Neural cell (in vitro differentiated cells): ENCODE measurements at regions not wholly inside any gene's neighbourhood (a gene's known extent, or its start where the extent isn't known, plus 50 kb on each side); places are given as distances from the start of the nearest gene placed in this dataset.

Source experiments
- H2AFZ ChIP-seq: fragments of 200-600, 300-800 bp; sonication (generic), shearing (Covaris generic); 2 replicates; pipeline ENCODE4 v1.6.0; 2014; ENCODE audit warnings: low read depth, mild to moderate bottlenecking, antibody characterized with exemption, low read length, moderate library complexity
- H3F3A ChIP-seq: fragments of 200-600 bp; shearing (Covaris generic); 2 replicates; pipeline ENCODE4 v1.6.1; 2016; ENCODE audit warnings: mild to moderate bottlenecking, moderate library complexity, mixed read lengths, antibody characterized with exemption, low read length; ENCODE audit not compliant: insufficient read depth, poor library complexity, severe bottlenecking
- H3K27ac ChIP-seq: fragments of 200-600, 300-800 bp; sonication (generic), shearing (Covaris generic); 2 replicates; pipeline ENCODE4 v1.5.1; 2014; ENCODE audit warnings: mild to moderate bottlenecking, low read length, moderate library complexity
- H3K27me3 ChIP-seq: fragments of 300-800, 200-600 bp; sonication (generic), shearing (Covaris generic); 2 replicates; pipeline ENCODE4 v1.6.0; 2014; ENCODE audit warnings: mild to moderate bottlenecking, low read depth, low read length, moderate library complexity; ENCODE audit not compliant: insufficient read depth
- H3K36me3 ChIP-seq: fragments of 300-800, 200-600 bp; sonication (generic), shearing (Covaris generic); 2 replicates; pipeline ENCODE4 v1.5.1; 2014; ENCODE audit warnings: mild to moderate bottlenecking, antibody characterized with exemption, low read length, moderate library complexity; ENCODE audit not compliant: insufficient read depth
- H3K4me2 ChIP-seq: fragments of 300-800, 200-600 bp; sonication (generic), shearing (Covaris generic); 2 replicates; pipeline ENCODE4 v1.6.0; 2014; ENCODE audit warnings: mild to moderate bottlenecking, low read length
- H3K4me3 ChIP-seq: fragments of 300-800, 200-600 bp; sonication (generic), shearing (Covaris generic); 2 replicates; pipeline ENCODE4 v1.5.1; 2014; ENCODE audit warnings: mild to moderate bottlenecking, low read length, moderate library complexity
- H3K79me2 ChIP-seq: fragments of 200-600 bp; shearing (Covaris generic); replicated peaks from 2 replicates; pipeline ENCODE4 v1.6.0; 2014; ENCODE audit warnings: mild to moderate bottlenecking, low read length, moderate library complexity; ENCODE audit not compliant: insufficient read depth
- H3K9ac ChIP-seq: fragments of 300-800, 200-600 bp; sonication (generic), shearing (Covaris generic); 2 replicates; pipeline ENCODE4 v1.6.1; 2016; ENCODE audit warnings: mild to moderate bottlenecking, low read length, mixed read lengths
- H3K9me2 ChIP-seq: fragments of 200-600 bp; shearing (Covaris generic); 2 replicates; pipeline ENCODE4 v1.6.1; 2016; ENCODE audit warnings: mild to moderate bottlenecking, low read length, mixed read lengths; ENCODE audit not compliant: insufficient read depth
- H3K9me3 ChIP-seq: fragments of 200-600, 300-800 bp; sonication (generic), shearing (Covaris generic); 2 replicates; pipeline ENCODE4 v1.6.1; 2016; ENCODE audit warnings: mild to moderate bottlenecking, mixed run types, low read length, moderate library complexity, mixed read lengths
- H4K20me1 ChIP-seq: fragments of 200-600 bp; shearing (Covaris generic); 2 replicates; pipeline ENCODE4 v1.6.1; 2016; ENCODE audit warnings: mild to moderate bottlenecking, mixed run types; ENCODE audit not compliant: insufficient read depth
- CTCF ChIP-seq: fragments of 450-650 bp; IDR thresholded peaks from 2 replicates; pipeline ENCODE4 v1.5.1; 2014; ENCODE audit warnings: antibody characterized with exemption, mild to moderate bottlenecking, moderate library complexity; ENCODE audit not compliant: poor library complexity, severe bottlenecking
- EP300 ChIP-seq: fragments of 450-650 bp; conservative IDR thresholded peaks from 2 replicates; pipeline ENCODE4 v1.6.1; 2014; ENCODE audit warnings: antibody characterized with exemption, mild to moderate bottlenecking, moderate library complexity; ENCODE audit not compliant: poor library complexity, severe bottlenecking
- EZH2 ChIP-seq: fragments of 200-600, 300-800 bp; shearing (Covaris generic), sonication (generic); IDR thresholded peaks from 2 replicates; pipeline ENCODE4 v1.6.1; 2014; ENCODE audit warnings: antibody characterized with exemption, low read length, borderline replicate concordance, mild to moderate bottlenecking; ENCODE audit not compliant: insufficient read depth, poor library complexity, severe bottlenecking
- MXI1 ChIP-seq: fragments of 450-650 bp; conservative IDR thresholded peaks from 2 replicates; pipeline ENCODE4 v1.6.1; 2014; ENCODE audit warnings: antibody characterized with exemption, mild to moderate bottlenecking; ENCODE audit not compliant: poor library complexity, severe bottlenecking
- POLR2AphosphoS5 ChIP-seq: IDR thresholded peaks from 2 replicates; pipeline ENCODE4 v1.6.1; 2012
- RAD21 ChIP-seq: fragments of 450-650 bp; conservative IDR thresholded peaks from 2 replicates; pipeline ENCODE4 v1.6.1; 2014; ENCODE audit warnings: antibody characterized with exemption, mild to moderate bottlenecking, moderate library complexity
- REST ChIP-seq: IDR thresholded peaks from 2 replicates; pipeline ENCODE4 v1.6.1; 2012; ENCODE audit warnings: borderline replicate concordance
- SMC3 ChIP-seq: fragments of 450-650 bp; conservative IDR thresholded peaks from 2 replicates; pipeline ENCODE4 v1.6.1; 2014; ENCODE audit warnings: antibody characterized with exemption, mild to moderate bottlenecking, moderate library complexity; ENCODE audit not compliant: poor library complexity
- TAF1 ChIP-seq: IDR thresholded peaks from 2 replicates; pipeline ENCODE4 v1.6.1; 2012; ENCODE audit warnings: low read depth

GRCh38 chr5:114581136-114581535 is 219.3 kb downstream of the KCNN2 start:
- H3K79me2 ChIP-seq = no peaks in the 10 kb centered on the region
- no peaks in the 10 kb centered on the region for H3K36me3 ChIP-seq
- no peak overlapping the region for H3K9ac ChIP-seq
- no peaks in the 10 kb centered on the region for H4K20me1 ChIP-seq
- H3K9me2 ChIP-seq = no peaks in the 10 kb centered on the region
- H3F3A ChIP-seq = no peaks in the 10 kb centered on the region
- no peak for TF ChIP-seq EP300
- no peak for TF ChIP-seq MXI1
- no peak for TF ChIP-seq TAF1
- no peak for TF ChIP-seq CTCF
- peaks cover 6% of the 10 kb centered on the region for H3K9me3 ChIP-seq
- H2AFZ ChIP-seq = no peak overlapping the region
- no peak overlapping the region for H3K4me3 ChIP-seq
- H3K4me2 ChIP-seq = no peak overlapping the region
- no peaks in the 10 kb centered on the region for H3K27me3 ChIP-seq
- no peak overlapping the region for H3K27ac ChIP-seq

- Histone ChIP-seq H3K9me3 (no peaks in the 10 kb centered on the region), H3K27ac (no peak overlapping the region), H2AFZ (no peak overlapping the region), H3K4me2 (no peak overlapping the region), H3K9ac (no peak overlapping the region), H3K4me3 (no peak overlapping the region), H3K27me3 (no peaks in the 10 kb centered on the region), H3K79me2 (no peaks in the 10 kb centered on the region), H3K9me2 (no peaks in the 10 kb centered on the region), H3K36me3 (no peaks in the 10 kb centered on the region), H3F3A (no peaks in the 10 kb centered on the region), H4K20me1 (no peaks in the 10 kb centered on the region)
- TF ChIP-seq CTCF = no peak
- no peak for TF ChIP-seq POLR2AphosphoS5
- TF ChIP-seq EP300 = no peak
- no peak for TF ChIP-seq EZH2
- TF ChIP-seq SMC3 = no peak
- TF ChIP-seq TAF1 = no peak
- TF ChIP-seq MXI1 = no peak
Measured at GRCh38 chr5:114565871-114566270, 204.0 kb downstream of the KCNN2 start.

- H3K79me2 ChIP-seq = no peaks in the 10 kb centered on the region
- no peaks in the 10 kb centered on the region for H3K9me2 ChIP-seq
- H3K4me2 ChIP-seq = no peak overlapping the region
- no peaks in the 10 kb centered on the region for H3F3A ChIP-seq
- H4K20me1 ChIP-seq = no peaks in the 10 kb centered on the region
- no peaks in the 10 kb centered on the region for H3K27me3 ChIP-seq
- no peak overlapping the region for H2AFZ ChIP-seq
- no peaks in the 10 kb centered on the region for H3K9me3 ChIP-seq
- H3K4me3 ChIP-seq = no peak overlapping the region
- no peak overlapping the region for H3K9ac ChIP-seq
- TF ChIP-seq POLR2AphosphoS5 (no peak), CTCF (no peak), SMC3 (no peak), REST (no peak), EP300 (no peak), TAF1 (no peak), RAD21 (no peak), MXI1 (no peak), EZH2 (no peak)
- H3K27ac ChIP-seq = no peak overlapping the region
- no peaks in the 10 kb centered on the region for H3K36me3 ChIP-seq
Measured at GRCh38 chr5:114565139-114565538, 203.3 kb downstream of the KCNN2 start.
